ENCODE measurements at regions not wholly inside any gene's neighbourhood (a gene's known extent, or its start where the extent isn't known, plus 50 kb on each side); places are given as distances from the start of the nearest gene placed in this dataset.

DNA sequence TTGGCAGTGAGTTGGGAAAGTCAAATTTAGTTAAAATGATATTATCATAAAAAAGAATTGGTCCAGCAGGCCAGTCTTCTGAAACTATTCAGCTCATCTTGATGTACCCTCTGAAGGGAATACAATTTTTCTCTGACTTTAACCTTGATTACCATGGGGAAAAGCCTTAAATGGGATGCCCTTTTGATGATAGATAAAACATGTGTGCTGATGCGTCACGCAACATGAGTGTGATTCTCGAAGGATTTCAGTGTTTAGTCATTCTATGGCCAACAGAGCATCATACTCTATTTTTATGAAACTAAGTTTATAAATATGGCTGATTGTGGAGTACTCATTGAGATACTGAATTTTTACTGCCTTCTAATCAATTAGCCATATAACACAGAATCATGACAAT lies 171.5 kb downstream of the ZNF281 start:
- TF ChIP-seq SUZ12 (IDR thresholded peaks at IDR 0.05; ENCODE audit: extremely low read depth, insufficient read depth, insufficient read length) (no peak), ZNF274 (IDR thresholded peaks at IDR 0.05; ENCODE audit: low read depth, low read length) (no peak)
